Endothelial cell of umbilical vein (primary cell): ENCODE measurements at regions not wholly inside any gene's neighbourhood (a gene's known extent, or its start where the extent isn't known, plus 50 kb on each side); places are given as distances from the start of the nearest gene placed in this dataset.

Experiments used
- BruUV-seq: library from RNA; stranded (reverse); fragments of 400-500 nt; replicated peaks from 2 replicates; lab custom pipeline; 2021; lab: Mats Ljungman, UMichigan
- CTCF ChIA-PET: fragments of 300-600, 350-600 bp; sonication (Branson Sonifier 250); formaldehyde crosslinking; loops from one replicate; lab custom pipeline; 2021; ENCODE audit warnings: antibody characterized with exemption, inconsistent platforms; lab: Charles Lee
- POLR2A ChIA-PET: fragments of 300-600, 350-600 bp; sonication (Branson Sonifier 250); formaldehyde crosslinking; loops from one replicate; lab custom pipeline; 2021; ENCODE audit warnings: antibody characterized with exemption, inconsistent platforms; lab: Charles Lee
- DNase-seq: peaks from one replicate; pipeline ENCODE4 v3.0.0-alpha.2; 2011; ENCODE audit warnings: low read depth, low spot score
- FAIRE-seq: peaks from 2 replicates; lab custom pipeline; 2011; peaks lifted over from hg19 to GRCh38; lab: Jason Lieb, UNC
- H2AFZ ChIP-seq: 2 replicates; pipeline ENCODE4 v1.6.0; 2012; ENCODE audit warnings: low read depth, low read length, control low read depth, inconsistent platforms
- H3K27ac ChIP-seq: 2 replicates; pipeline ENCODE4 v1.5.1; 2011; ENCODE audit warnings: low read depth, mild to moderate bottlenecking, control low read depth, low read length, moderate library complexity; ENCODE audit not compliant: insufficient read depth
- H3K27me3 ChIP-seq, 2 experiments: 2 replicates each; pipeline versions ENCODE4 v1.6.0 to v1.6.1; 2011; ENCODE audit warnings: low read length in 2 of 2, mixed read lengths in 1 of 2; ENCODE audit not compliant: control insufficient read depth in 2 of 2, insufficient read depth in 2 of 2
- H3K36me3 ChIP-seq, 2 experiments: 2 replicates in 1 of 2; 3 replicates in 1 of 2; pipeline ENCODE4 v1.5.1; 2011; ENCODE audit warnings: low read length in 2 of 2, mild to moderate bottlenecking in 1 of 2, moderate library complexity in 1 of 2; ENCODE audit not compliant: control insufficient read depth in 2 of 2, insufficient read depth in 2 of 2; ENCODE audit errors: extremely low read depth in 1 of 2
- H3K4me1 ChIP-seq: 3 replicates; pipeline ENCODE4 v1.5.1; 2011; ENCODE audit warnings: mild to moderate bottlenecking, low read length; ENCODE audit not compliant: control insufficient read depth, insufficient read depth; ENCODE audit errors: extremely low read depth
- H3K4me2 ChIP-seq: 2 replicates; pipeline ENCODE4 v1.6.1; 2011; ENCODE audit warnings: low read length, control low read depth, mixed read lengths; ENCODE audit not compliant: insufficient read depth
- H3K4me3 ChIP-seq, 3 experiments: fragments of 200-600 bp in 1 of 3; sonication (generic), shearing (Covaris generic) in 1 of 3; replicated peaks in 1 of 3; 2 replicates each; pipeline ENCODE4 v1.5.1; 2011 to 2016; ENCODE audit warnings: control low read depth in 3 of 3, low read length in 3 of 3, mild to moderate bottlenecking in 2 of 3, inconsistent platforms in 1 of 3, low read depth in 1 of 3, moderate library complexity in 1 of 3; ENCODE audit not compliant: insufficient read depth in 1 of 3
- H3K79me2 ChIP-seq: 2 replicates; pipeline ENCODE4 v1.6.0; 2012; ENCODE audit warnings: low read length, inconsistent platforms; ENCODE audit not compliant: control insufficient read depth, insufficient read depth
- H3K9ac ChIP-seq: replicated peaks from 2 replicates; pipeline ENCODE3; 2011; ENCODE audit warnings: low read length, control low read depth; ENCODE audit not compliant: insufficient read depth; ENCODE audit errors: extremely low read depth
- H3K9me1 ChIP-seq: replicated peaks from 3 replicates; pipeline ENCODE4 v1.6.0; 2011; ENCODE audit warnings: mild to moderate bottlenecking, low read length; ENCODE audit not compliant: control insufficient read depth, insufficient read depth; ENCODE audit errors: extremely low read depth
- H3K9me3 ChIP-seq: replicated peaks from 2 replicates; pipeline ENCODE4 v1.5.1; 2012; ENCODE audit warnings: low read length, inconsistent platforms; ENCODE audit not compliant: control insufficient read depth, insufficient read depth
- H4K20me1 ChIP-seq: replicated peaks from 2 replicates; pipeline ENCODE3; 2011; ENCODE audit warnings: mild to moderate bottlenecking, low read length; ENCODE audit not compliant: control insufficient read depth, insufficient read depth; ENCODE audit errors: extremely low read depth
- CTCF ChIP-seq, 2 donors: IDR thresholded peaks; 1 replicate in 1 of 2; 2 replicates in 1 of 2; pipeline ENCODE4 v1.5.1; 2011; ENCODE audit warnings: low read length in 2 of 2, mild to moderate bottlenecking in 2 of 2, moderate library complexity in 2 of 2, control low read depth in 1 of 2, inconsistent platforms in 1 of 2, low read depth in 1 of 2; ENCODE audit not compliant: insufficient read depth in 1 of 2; ENCODE audit errors: extremely low read depth in 1 of 2
- EZH2 ChIP-seq: IDR thresholded peaks from 2 replicates; pipeline ENCODE4 v1.6.1; 2012; ENCODE audit warnings: borderline replicate concordance, low read depth, mild to moderate bottlenecking, moderate library complexity, low read length, inconsistent platforms; ENCODE audit not compliant: severe bottlenecking
- FOS ChIP-seq: IDR thresholded peaks from 2 replicates; pipeline ENCODE4 v1.6.1; 2011; ENCODE audit warnings: mild to moderate bottlenecking, low read length, moderate library complexity, borderline replicate concordance; ENCODE audit not compliant: insufficient read depth
- GATA2 ChIP-seq: IDR thresholded peaks from 2 replicates; pipeline ENCODE4 v1.7.0; 2011; ENCODE audit warnings: low read depth, mild to moderate bottlenecking, moderate library complexity, mixed read lengths, low read length; ENCODE audit not compliant: insufficient read length, insufficient read depth
- JUN ChIP-seq: IDR thresholded peaks from 2 replicates; pipeline ENCODE4 v1.6.1; 2011; ENCODE audit warnings: borderline replicate concordance, low read depth; ENCODE audit not compliant: insufficient read length, insufficient read depth
- MAX ChIP-seq: IDR thresholded peaks from 2 replicates; pipeline ENCODE4 v1.6.1; 2011; ENCODE audit not compliant: insufficient read depth, insufficient read length
- MYC ChIP-seq: IDR thresholded peaks from one replicate; pipeline ENCODE4 v1.6.1; 2011; ENCODE audit warnings: mild to moderate bottlenecking, low read depth, low read length
- POLR2A ChIP-seq: IDR thresholded peaks from 2 replicates; pipeline ENCODE4 v1.6.1; 2012; ENCODE audit warnings: low read depth, mild to moderate bottlenecking, control low read depth, low read length
- POLR2AphosphoS5 ChIP-seq: IDR thresholded peaks from 2 replicates; pipeline ENCODE4 v1.6.1; 2012; ENCODE audit warnings: low read depth, mild to moderate bottlenecking, control low read depth, low read length, moderate library complexity; ENCODE audit not compliant: insufficient read depth
- dilution Hi-C: fragments of 300-500 bp; cut with MboI; formaldehyde crosslinking; loops from one replicate; pipeline ENCODE4 v1.15.0; 2019; ENCODE audit warnings: low sequenced_read_pairs; ENCODE audit not compliant: extremely low pct_ligation_motif_present
- intact Hi-C: fragments of 100-400 bp; cut with micrococcal nuclease; formaldehyde crosslinking; loops from one replicate; pipeline ENCODE4 v1.10.0; 2022

GRCh38 chr14:35221462-35221861 lies 70.7 kb upstream of the PSMA6 start:
- no TSS peak for BruUV-seq
- Histone ChIP-seq H3K79me2 (no peaks in the 10 kb centered on the region), H2AFZ (no peak overlapping the region), H3K4me3 (no peak overlapping the region), H3K27me3 (no peaks in the 10 kb centered on the region), H3K9me3 (no peaks in the 10 kb centered on the region), H3K4me2 (no peak overlapping the region), H3K36me3 (no peaks in the 10 kb centered on the region), H3K9ac (no peak overlapping the region), H3K4me1 (peaks cover 3% of the 10 kb centered on the region), H4K20me1 (no peaks in the 10 kb centered on the region), H3K27ac (no peak overlapping the region), H3K9me1 (no peaks in the 10 kb centered on the region)
- intact Hi-C loops, result no loop called here
- TF ChIP-seq MYC, result no peak
- TF ChIP-seq MAX, result no peak
- no peak for TF ChIP-seq GATA2
- TF ChIP-seq EZH2, result no peak
- no peak for TF ChIP-seq POLR2A
- TF ChIP-seq CTCF (IDR thresholded peaks at IDR 0.05; ENCODE audit: extremely low read depth in 1 of 2, insufficient read depth in 1 of 2, low read depth in 1 of 2, low read length in 2 of 2), result no peak
- no peak for TF ChIP-seq POLR2AphosphoS5
- no peak for TF ChIP-seq JUN
- no peak for TF ChIP-seq FOS
- no peak for DNase-seq
- ChIA-PET CTCF (no interaction called here), POLR2A (no interaction called here)
- dilution Hi-C loops, result no loop called here
- FAIRE-seq, result no peak
